HepG2 (cell line): ENCODE measurements at regions not wholly inside any gene's neighbourhood (a gene's known extent, or its start where the extent isn't known, plus 50 kb on each side); places are given as distances from the start of the nearest gene placed in this dataset.

ENCODE experiments used
- CCDC6 ChIP-seq: sonication (generic); formaldehyde crosslinking; IDR thresholded peaks from 2 replicates; pipeline ENCODE4 v1.8.1; 2022; ENCODE audit warnings: mild to moderate bottlenecking, missing genetic modification reagents, moderate library complexity
- FOSL2 ChIP-seq: sonication (generic); formaldehyde crosslinking; IDR thresholded peaks from 2 replicates; pipeline ENCODE4 v1.4.0; 2020; ENCODE audit warnings: missing genetic modification reagents
- FOXO4 ChIP-seq: sonication (generic); formaldehyde crosslinking; conservative IDR thresholded peaks from 2 replicates; pipeline ENCODE4 v1.8.1; 2023; ENCODE audit warnings: missing genetic modification reagents
- GATA4 ChIP-seq: sonication (generic); IDR thresholded peaks from 2 replicates; pipeline ENCODE4 v1.6.1; 2016; ENCODE audit warnings: antibody characterized with exemption, low read depth, borderline replicate concordance
- HMG20B ChIP-seq: conservative IDR thresholded peaks from 2 replicates; pipeline ENCODE4 v1.6.1; 2016; ENCODE audit warnings: missing genetic modification reagents, missing compliant biosample characterization
- IRF9 ChIP-seq: sonication (generic); formaldehyde crosslinking; IDR thresholded peaks from 2 replicates; pipeline ENCODE4 v1.8.0; 2022; ENCODE audit warnings: missing genetic modification reagents, mild to moderate bottlenecking, borderline replicate concordance
- NFKBIZ ChIP-seq: IDR thresholded peaks from 2 replicates; pipeline ENCODE4 v1.6.1; 2018; ENCODE audit warnings: missing genetic modification reagents, missing compliant biosample characterization
- NONO ChIP-seq, 2 experiments: fragments of 450-650 bp in 1 of 2; sonication (generic) in 1 of 2; formaldehyde crosslinking in 1 of 2; IDR thresholded peaks in 1 of 2; conservative IDR thresholded peaks in 1 of 2; 2 replicates each; pipeline versions ENCODE4 v1.6.1 to v1.8.0; 2017 to 2022; ENCODE audit warnings: mild to moderate bottlenecking in 1 of 2, missing genetic modification reagents in 1 of 2, moderate library complexity in 1 of 2
- PATZ1 ChIP-seq: sonication (generic); formaldehyde crosslinking; IDR thresholded peaks from 2 replicates; pipeline ENCODE4 v1.4.0; 2020; ENCODE audit warnings: missing genetic modification reagents
- RBM39 ChIP-seq: fragments of 200-400 bp; formaldehyde crosslinking; IDR thresholded peaks from one replicate; pipeline ENCODE4 v1.6.1; 2018; ENCODE audit warnings: antibody characterized with exemption, mild to moderate bottlenecking, low read depth, low read length; ENCODE audit not compliant: poor library complexity, severe bottlenecking
- TEAD3 ChIP-seq: optimal IDR thresholded peaks from 2 replicates; pipeline ENCODE3; 2016; ENCODE audit warnings: borderline replicate concordance
- THAP11 ChIP-seq: IDR thresholded peaks from 2 replicates; pipeline ENCODE4 v1.6.1; 2016; ENCODE audit warnings: missing biosample characterization, missing genetic modification reagents
- ZBTB2 ChIP-seq: sonication (generic); formaldehyde crosslinking; IDR thresholded peaks from 2 replicates; pipeline ENCODE4 v1.8.0; 2022; ENCODE audit warnings: low read depth, missing genetic modification reagents
- ZNF207 ChIP-seq: fragments of 450-650 bp; IDR thresholded peaks from 2 replicates; pipeline ENCODE4 v1.6.1; 2016; ENCODE audit warnings: antibody characterized with exemption, borderline replicate concordance
- ZNF331 ChIP-seq: sonication (generic); formaldehyde crosslinking; IDR thresholded peaks from 2 replicates; pipeline ENCODE4 v1.4.0; 2020; ENCODE audit warnings: missing genetic modification reagents
- ZNF614 ChIP-seq: IDR thresholded peaks from 2 replicates; pipeline ENCODE4 v1.6.1; 2018; ENCODE audit warnings: missing biosample characterization, missing genetic modification reagents, inconsistent platforms, borderline replicate concordance
- ZNF770 ChIP-seq: sonication (generic); formaldehyde crosslinking; IDR thresholded peaks from 2 replicates; pipeline ENCODE4 v1.5.0; 2020; ENCODE audit warnings: mild to moderate bottlenecking, missing genetic modification reagents
- ZSCAN12 ChIP-seq: sonication (generic); formaldehyde crosslinking; IDR thresholded peaks from 2 replicates; pipeline ENCODE4 v1.9.0; 2021; ENCODE audit warnings: mild to moderate bottlenecking, missing genetic modification reagents

- TF ChIP-seq CCDC6 (CRISPR knock-in tag) (peak; percentile 49), HMG20B (CRISPR knock-in tag) (peak; percentile 56; the same call in 1 of the 2 replicates), RBM39 (no peak), ZNF614 (CRISPR knock-in tag) (peak; percentile 90; the same call in 1 of the 2 replicates), GATA4 (no peak), IRF9 (CRISPR knock-in tag) (no peak), TEAD3 (CRISPR knock-in tag) (peak; percentile 10), NONO (IDR thresholded peaks at IDR 0.05) (no peak), NONO (CRISPR knock-in tag; conservative IDR thresholded peaks at IDR 0.05) (0 out of 2 replicates have a peak, but pooled peaks have one; percentile 39), ZSCAN12 (CRISPR knock-in tag) (0 out of 2 replicates have a peak, but pooled peaks have one; percentile 14), ZNF207 (no peak), ZBTB2 (CRISPR knock-in tag) (no peak), PATZ1 (peak; percentile 34; the same call in 1 of the 2 replicates), THAP11 (CRISPR knock-in tag) (peak; percentile 75), ZNF770 (no peak), FOSL2 (CRISPR knock-in tag) (0 out of 2 replicates have a peak, but pooled peaks have one; percentile 17), FOXO4 (CRISPR knock-in tag) (no peak), ZNF331 (CRISPR knock-in tag) (peak; percentile 76), NFKBIZ (CRISPR knock-in tag) (0 out of 2 replicates have a peak, but pooled peaks have one; percentile 53)
These were observed 73.5 kb upstream of the VASH1 start (continued) for GRCh38 chr14:76687611-76688382.
